Activated CD4-positive, alpha-beta T cell treated with anti-CD3 and anti-CD28 coated beads, Interleukin-2, amount 10 ng/mL, durations not matched to agents 7 days and 5 days (primary cell): ENCODE measurements at regions not wholly inside any gene's neighbourhood (a gene's known extent, or its start where the extent isn't known, plus 50 kb on each side); places are given as distances from the start of the nearest gene placed in this dataset.
"Not testable (repeated sequence)": the region's sequence is repeated elsewhere in the genome, so short reads cannot be mapped to it uniquely, and the experiment has no call there.

Experiments
- CTCF ChIA-PET: fragments of 350-600 bp; sonication (Branson Sonifier 250); formaldehyde crosslinking; loops from one replicate; lab custom pipeline; 2021; ENCODE audit warnings: antibody characterized with exemption; lab: Charles Lee
- POLR2A ChIA-PET: fragments of 350-600 bp; sonication (Branson Sonifier 250); formaldehyde crosslinking; loops from one replicate; lab custom pipeline; 2021; ENCODE audit warnings: antibody characterized with exemption; lab: Charles Lee
- DNase-seq: peaks from one replicate; pipeline ENCODE4 v3.0.0-alpha.2; 2020
- H3K27ac Mint-ChIP-seq: one replicate; pipeline ENCODE4 v1.8.0; 2021; ENCODE audit warnings: mild to moderate bottlenecking, moderate library complexity, mixed read lengths
- H3K27me3 Mint-ChIP-seq: one replicate; pipeline ENCODE4 v1.8.0; 2021; ENCODE audit warnings: mixed read lengths
- H3K36me3 Mint-ChIP-seq: one replicate; pipeline ENCODE4 v1.8.0; 2021; ENCODE audit warnings: low read depth, mixed read lengths
- H3K4me1 Mint-ChIP-seq: one replicate; pipeline ENCODE4 v1.8.0; 2021; ENCODE audit warnings: mixed read lengths
- H3K4me3 Mint-ChIP-seq: one replicate; pipeline ENCODE4 v1.8.0; 2021; ENCODE audit warnings: mild to moderate bottlenecking, moderate library complexity, mixed read lengths
- H3K9me3 Mint-ChIP-seq: one replicate; pipeline ENCODE4 v1.8.0; 2021; ENCODE audit warnings: mixed read lengths

DNA sequence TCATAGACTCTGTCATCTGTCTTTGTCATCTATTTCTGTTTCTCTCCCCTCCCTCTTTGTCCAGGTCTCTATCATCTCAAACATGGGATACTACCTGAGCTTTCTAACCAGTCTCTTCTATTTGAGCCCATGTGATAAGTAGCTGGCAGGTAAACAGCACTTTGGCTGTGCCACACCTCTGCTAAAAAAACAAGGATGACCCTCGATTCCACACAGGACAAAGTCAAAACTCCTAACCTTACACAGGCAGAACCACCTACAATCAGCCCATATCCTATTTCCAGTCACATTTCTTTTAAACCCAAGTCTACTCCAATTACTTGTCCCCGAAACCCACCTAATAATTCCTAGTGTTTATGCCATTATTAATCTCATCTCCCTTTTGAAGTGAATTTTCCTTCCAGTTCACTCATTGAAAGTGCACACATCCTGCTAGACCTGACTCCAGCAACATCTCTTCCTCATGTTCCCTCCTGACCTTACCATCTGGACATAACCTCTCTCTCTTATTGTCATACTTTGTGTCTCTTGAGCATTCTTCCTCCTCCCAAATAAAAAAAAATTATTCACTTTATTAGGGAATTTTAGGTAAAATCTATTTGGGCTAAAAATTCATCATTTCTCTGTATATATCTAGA is 256.1 kb upstream of the ONECUT1 start:
- ChIA-PET POLR2A (no interaction called here), CTCF (no interaction called here)
- peaks cover 4% of the 10 kb centered on the region for H3K9me3 Mint-ChIP-seq
- no peak overlapping the region for H3K4me3 Mint-ChIP-seq
- no peaks in the 10 kb centered on the region for H3K36me3 Mint-ChIP-seq
- no peak overlapping the region for H3K27ac Mint-ChIP-seq
- no peaks in the 10 kb centered on the region for H3K27me3 Mint-ChIP-seq
- no peaks in the 10 kb centered on the region for H3K4me1 Mint-ChIP-seq
- no peak for DNase-seq

DNA sequence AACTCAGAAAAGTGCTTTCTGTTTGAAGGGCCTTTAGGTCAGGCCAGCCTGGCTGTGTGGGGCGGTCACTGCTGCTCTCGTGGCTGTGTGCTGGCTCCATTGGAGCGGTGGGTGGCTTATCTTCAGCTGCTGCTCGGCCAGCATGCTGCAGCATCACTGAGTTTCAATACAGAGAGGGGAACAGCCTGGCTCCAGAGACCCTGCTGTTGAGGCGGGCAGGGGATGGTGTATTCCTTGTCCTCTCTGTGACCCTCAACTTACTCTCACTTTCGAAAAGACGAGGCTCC is 248.5 kb upstream of the ONECUT1 start:
- Mint-ChIP-seq H3K27ac (no peak overlapping the region), H3K4me1 (no peaks in the 10 kb centered on the region)
- CTCF ChIA-PET = interaction anchor here (0.6 to 1.1 kb wide), 2 partner anchors 16 to 47 kb away, joined by 3 to 4 read pairs; no protein-coding TSS in a partner anchor

DNA sequence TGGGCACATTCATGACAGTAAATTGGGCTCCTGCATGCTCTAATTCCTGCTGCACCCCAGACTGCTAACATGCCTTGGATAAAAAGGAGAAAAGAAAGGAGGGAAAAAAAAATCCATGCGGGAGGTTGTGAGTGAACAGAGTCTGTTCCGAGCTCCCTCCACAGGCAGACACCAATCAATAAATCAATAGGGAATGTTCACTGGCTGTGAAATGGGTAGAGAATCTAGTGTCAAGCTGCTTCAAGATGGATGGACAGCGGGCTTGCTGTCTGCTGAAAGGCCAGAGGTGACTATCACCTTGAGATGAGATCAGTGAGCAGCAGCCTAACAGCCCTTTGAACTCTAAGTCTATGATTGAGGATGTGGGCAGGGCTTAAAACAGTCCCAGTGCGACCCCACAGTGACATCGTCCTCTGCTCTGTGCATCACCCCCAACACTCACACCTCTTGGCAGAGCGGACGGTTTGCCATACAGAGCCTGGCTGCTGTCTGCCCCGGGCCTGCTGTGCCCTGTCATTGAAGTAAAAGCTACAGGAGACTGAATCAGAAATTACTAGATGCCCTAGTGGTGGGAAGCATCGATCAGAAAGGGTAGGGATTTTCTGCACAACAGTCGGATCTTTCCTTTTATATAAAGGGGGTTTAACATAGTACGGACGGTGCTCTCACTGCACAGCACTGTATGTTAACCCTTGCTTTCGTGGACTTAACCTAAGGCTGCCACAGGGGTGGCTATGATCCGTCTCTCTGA is 247.9 kb upstream of the ONECUT1 start:
- Mint-ChIP-seq H3K36me3 (no peaks in the 10 kb centered on the region), H3K9me3 (no peaks in the 10 kb centered on the region), H3K4me1 (no peaks in the 10 kb centered on the region), H3K27ac (no peak overlapping the region), H3K4me3 (no peak overlapping the region), H3K27me3 (no peaks in the 10 kb centered on the region)
- DNase-seq = no peak
- CTCF ChIA-PET = interaction anchor here (0.6 to 1.1 kb wide), 2 partner anchors 16 to 47 kb away, joined by 3 to 4 read pairs; no protein-coding TSS in a partner anchor
- POLR2A ChIA-PET = no interaction called here

More for the DNA sequence above, 248.5 kb upstream of the ONECUT1 start:
- DNase-seq = no peak
- Mint-ChIP-seq H3K36me3 (no peaks in the 10 kb centered on the region), H3K4me3 (no peak overlapping the region), H3K27me3 (no peaks in the 10 kb centered on the region), H3K9me3 (no peaks in the 10 kb centered on the region)
- POLR2A ChIA-PET = no interaction called here

- no peak overlapping the region for H3K4me3 Mint-ChIP-seq
- no peaks in the 10 kb centered on the region for H3K9me3 Mint-ChIP-seq
- CTCF ChIA-PET = no interaction called here
- H3K27ac Mint-ChIP-seq = no peak overlapping the region
- DNase-seq = no peak
- no peaks in the 10 kb centered on the region for H3K36me3 Mint-ChIP-seq
- no peaks in the 10 kb centered on the region for H3K27me3 Mint-ChIP-seq
- POLR2A ChIA-PET = no interaction called here
- no peaks in the 10 kb centered on the region for H3K4me1 Mint-ChIP-seq
Measured at GRCh38 chr15:53036641-53037040, 246.5 kb upstream of the ONECUT1 start.

GRCh38 chr15:53034767-53035245 is 244.7 kb upstream of the ONECUT1 start:
- no peaks in the 10 kb centered on the region for H3K9me3 Mint-ChIP-seq
- H3K27ac Mint-ChIP-seq = no peak overlapping the region
- no peaks in the 10 kb centered on the region for H3K27me3 Mint-ChIP-seq
- ChIA-PET CTCF (no interaction called here), POLR2A (no interaction called here)
- H3K4me3 Mint-ChIP-seq = no peak overlapping the region
- no peaks in the 10 kb centered on the region for H3K36me3 Mint-ChIP-seq
- no peak for DNase-seq
- H3K4me1 Mint-ChIP-seq = no peaks in the 10 kb centered on the region

DNA sequence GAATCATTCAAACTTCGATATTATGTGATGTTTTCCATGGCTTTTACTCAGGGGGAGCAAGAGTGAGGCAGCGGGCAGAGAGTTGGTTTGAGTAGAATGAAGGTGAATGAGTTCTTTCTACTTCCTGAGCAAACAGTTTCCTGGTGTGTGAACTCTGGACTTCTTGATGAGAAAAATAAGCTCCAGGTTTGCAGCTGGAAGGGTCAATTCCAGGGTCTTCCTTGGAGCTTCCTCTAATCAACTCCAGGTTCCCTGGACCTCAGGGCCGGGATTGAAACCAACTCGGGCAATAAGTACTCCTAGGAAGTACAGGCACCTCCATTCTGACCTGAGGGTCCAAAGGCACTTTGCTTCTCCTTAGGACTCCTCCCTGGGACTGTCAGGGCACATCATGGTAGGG is 243.6 kb upstream of the ONECUT1 start:
- H3K9me3 Mint-ChIP-seq = no peaks in the 10 kb centered on the region
- no peak overlapping the region for H3K27ac Mint-ChIP-seq
- CTCF ChIA-PET = no interaction called here
- H3K27me3 Mint-ChIP-seq = no peaks in the 10 kb centered on the region
- no peak for DNase-seq
- no peak overlapping the region for H3K4me3 Mint-ChIP-seq
- POLR2A ChIA-PET = no interaction called here
- no peaks in the 10 kb centered on the region for H3K36me3 Mint-ChIP-seq
- no peaks in the 10 kb centered on the region for H3K4me1 Mint-ChIP-seq

DNA sequence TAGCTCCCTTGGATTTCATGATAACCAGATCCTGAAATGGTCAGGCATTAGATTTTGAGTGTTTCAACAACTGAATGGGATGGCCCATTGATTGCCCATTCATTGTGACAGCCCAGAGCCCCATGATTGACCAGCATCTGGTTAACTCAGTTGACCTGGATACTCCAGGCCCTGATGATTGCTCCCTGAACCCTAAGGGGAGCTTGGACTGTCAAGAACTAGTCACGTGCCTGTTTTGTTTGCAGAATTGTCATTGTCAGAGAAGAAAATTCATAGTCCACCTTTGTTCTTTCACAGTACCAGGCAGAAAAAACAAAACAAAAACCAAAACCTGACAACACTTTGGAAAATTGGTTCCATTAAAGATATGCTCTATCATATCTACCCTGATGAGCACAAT is 241.3 kb upstream of the ONECUT1 start:
- no peak overlapping the region for H3K27ac Mint-ChIP-seq
- ChIA-PET CTCF (no interaction called here), POLR2A (no interaction called here)
- H3K27me3 Mint-ChIP-seq = no peaks in the 10 kb centered on the region
- no peak overlapping the region for H3K4me3 Mint-ChIP-seq
- H3K9me3 Mint-ChIP-seq = no peaks in the 10 kb centered on the region
- no peak for DNase-seq
- H3K36me3 Mint-ChIP-seq = no peaks in the 10 kb centered on the region
- H3K4me1 Mint-ChIP-seq = no peaks in the 10 kb centered on the region

DNA sequence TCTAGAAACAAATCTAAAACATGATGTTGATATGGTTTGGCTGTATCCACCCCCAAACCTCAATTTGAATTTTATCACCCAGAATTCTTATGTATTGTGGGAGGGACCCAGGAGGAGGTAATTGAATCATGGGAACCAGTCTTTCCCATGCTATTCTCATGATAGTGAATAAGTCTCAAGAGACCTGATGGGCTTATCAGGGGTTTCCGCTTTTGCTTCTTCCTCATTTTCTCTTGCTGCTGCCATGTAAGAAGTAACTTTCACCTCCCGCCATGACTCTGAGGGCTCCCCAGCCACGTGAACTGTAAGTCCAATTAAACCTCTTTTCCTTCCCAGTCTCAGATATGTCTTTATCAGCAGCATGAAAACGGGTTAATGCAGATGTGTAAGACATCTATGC is 232.7 kb upstream of the ONECUT1 start:
- H3K27me3 Mint-ChIP-seq = no peaks in the 10 kb centered on the region
- H3K4me1 Mint-ChIP-seq = no peaks in the 10 kb centered on the region
- POLR2A ChIA-PET = no interaction called here
- no peak for DNase-seq
- H3K4me3 Mint-ChIP-seq = no peak overlapping the region
- CTCF ChIA-PET = no interaction called here
- no peak overlapping the region for H3K27ac Mint-ChIP-seq
- no peaks in the 10 kb centered on the region for H3K36me3 Mint-ChIP-seq
- peaks cover 3% of the 10 kb centered on the region for H3K9me3 Mint-ChIP-seq

DNA sequence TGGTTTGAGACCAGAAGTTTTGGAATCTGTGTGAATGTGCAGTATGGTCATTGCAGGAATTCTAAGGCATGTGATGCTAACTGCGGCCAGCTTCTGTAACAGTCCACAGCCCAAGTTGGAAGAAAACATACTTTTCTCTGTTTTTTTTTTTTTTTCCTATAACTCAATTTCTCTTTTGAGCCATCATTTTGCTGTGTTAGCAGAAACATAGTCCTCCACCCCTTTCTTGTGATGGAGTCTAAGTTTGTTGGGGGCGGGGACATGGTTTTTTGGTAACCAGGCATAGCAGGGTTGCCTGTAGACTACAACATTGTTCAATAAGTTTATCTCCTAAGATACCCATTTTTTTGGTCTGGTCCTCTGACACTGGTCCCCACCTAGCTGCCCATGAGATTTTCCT is 223.2 kb upstream of the ONECUT1 start:
- no peaks in the 10 kb centered on the region for H3K27me3 Mint-ChIP-seq
- H3K36me3 Mint-ChIP-seq = no peaks in the 10 kb centered on the region
- no peak for DNase-seq
- H3K4me1 Mint-ChIP-seq = no peaks in the 10 kb centered on the region
- ChIA-PET CTCF (no interaction called here), POLR2A (no interaction called here)
- no peak overlapping the region for H3K27ac Mint-ChIP-seq
- peaks cover 3% of the 10 kb centered on the region for H3K9me3 Mint-ChIP-seq
- H3K4me3 Mint-ChIP-seq = no peak overlapping the region

GRCh38 chr15:53011779-53012178 is 221.6 kb upstream of the ONECUT1 start:
- CTCF ChIA-PET, H3K4me1 Mint-ChIP-seq: not testable (repeated sequence)

GRCh38 chr15:53009093-53009492 is 219.0 kb upstream of the ONECUT1 start:
- Mint-ChIP-seq H3K27me3 (no peaks in the 10 kb centered on the region), H3K9me3 (peaks cover 3% of the 10 kb centered on the region), H3K36me3 (no peaks in the 10 kb centered on the region), H3K4me3 (no peak overlapping the region), H3K4me1 (no peaks in the 10 kb centered on the region), H3K27ac (no peak overlapping the region)
- POLR2A ChIA-PET = no interaction called here
- CTCF ChIA-PET = no interaction called here
- no peak for DNase-seq

More at GRCh38 chr15:53011779-53012178, 221.6 kb upstream of the ONECUT1 start:
- H3K27ac Mint-ChIP-seq, H3K36me3 Mint-ChIP-seq, H3K27me3 Mint-ChIP-seq, DNase-seq, H3K9me3 Mint-ChIP-seq, H3K4me3 Mint-ChIP-seq, POLR2A ChIA-PET: not testable (repeated sequence)

- no peaks in the 10 kb centered on the region for H3K27me3 Mint-ChIP-seq
Measured at GRCh38 chr15:53000409-53000808, 210.3 kb upstream of the ONECUT1 start.

DNA sequence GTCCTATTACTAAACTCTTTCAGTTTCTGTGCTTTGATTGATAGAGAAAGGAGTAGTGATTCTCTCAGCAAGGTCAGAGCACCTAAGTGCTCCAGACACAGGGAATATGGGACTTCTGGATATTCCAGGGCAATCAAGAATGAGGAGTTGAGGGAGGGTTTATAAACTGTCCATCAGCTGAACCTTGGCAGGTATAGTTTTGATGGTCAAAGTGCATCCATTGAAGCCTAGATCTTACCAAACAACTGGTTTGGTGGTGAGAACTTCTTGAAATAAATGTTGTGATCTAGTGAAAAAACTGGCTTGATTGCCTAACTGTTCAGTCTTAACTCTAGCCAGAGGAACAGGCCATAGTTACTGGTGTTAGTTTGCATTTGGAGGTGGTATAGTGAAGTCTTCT is 207.0 kb upstream of the ONECUT1 start:
- H3K27ac Mint-ChIP-seq = no peak overlapping the region
- POLR2A ChIA-PET = no interaction called here

More at GRCh38 chr15:53000409-53000808, 210.3 kb upstream of the ONECUT1 start:
- Mint-ChIP-seq H3K9me3 (no peaks in the 10 kb centered on the region), H3K27ac (no peak overlapping the region), H3K36me3 (no peaks in the 10 kb centered on the region), H3K4me1 (no peaks in the 10 kb centered on the region), H3K4me3 (no peak overlapping the region)
- ChIA-PET CTCF (interaction anchor here (0.6 kb wide), 1 partner anchor 430 kb away, joined by 3 read pairs; no protein-coding TSS in a partner anchor), POLR2A (no interaction called here)
- no peak for DNase-seq

More for the DNA sequence above, 207.0 kb upstream of the ONECUT1 start:
- no peaks in the 10 kb centered on the region for H3K4me1 Mint-ChIP-seq
- no peaks in the 10 kb centered on the region for H3K36me3 Mint-ChIP-seq
- DNase-seq = no peak
- H3K27me3 Mint-ChIP-seq = no peaks in the 10 kb centered on the region
- CTCF ChIA-PET = no interaction called here
- peaks cover 3% of the 10 kb centered on the region for H3K9me3 Mint-ChIP-seq
- no peak overlapping the region for H3K4me3 Mint-ChIP-seq
